Suprapubic skin (tissue), 4 donors: ENCODE measurements at regions not wholly inside any gene's neighbourhood (a gene's known extent, or its start where the extent isn't known, plus 50 kb on each side); places are given as distances from the start of the nearest gene placed in this dataset.

Experiments used
- DNase-seq, 2 donors: peaks; one replicate each; pipeline ENCODE4 v3.0.0-alpha.2; 2019; ENCODE audit warnings: low spot score in 2 of 2
- H3K27ac ChIP-seq: fragments of 200-600 bp; sonication (generic); one replicate; pipeline ENCODE4 v1.5.1; 2019
- H3K27me3 ChIP-seq: fragments of 200-600 bp; sonication (generic); one replicate; pipeline ENCODE4 v1.5.1; 2019
- H3K36me3 ChIP-seq: fragments of 200-600 bp; sonication (generic); one replicate; pipeline ENCODE4 v1.5.1; 2019
- H3K4me1 ChIP-seq: fragments of 200-600 bp; sonication (generic); one replicate; pipeline ENCODE4 v1.5.1; 2019
- H3K4me3 ChIP-seq: fragments of 200-600 bp; sonication (generic); one replicate; pipeline ENCODE4 v1.5.1; 2019; ENCODE audit warnings: mild to moderate bottlenecking
- H3K9me3 ChIP-seq: fragments of 200-600 bp; sonication (generic); one replicate; pipeline ENCODE4 v1.5.1; 2019
- EP300 ChIP-seq: sonication (generic); formaldehyde crosslinking; IDR thresholded peaks from one replicate; pipeline ENCODE4 v1.6.1; 2017; ENCODE audit warnings: antibody characterized with exemption
- POLR2A ChIP-seq, 2 donors: fragments of 450-650 bp; IDR thresholded peaks; one replicate each; pipeline ENCODE4 v1.6.1; 2017; ENCODE audit warnings: antibody characterized with exemption in 2 of 2, mild to moderate bottlenecking in 2 of 2, moderate library complexity in 2 of 2
- POLR2AphosphoS5 ChIP-seq, 3 donors: sonication (generic); formaldehyde crosslinking; IDR thresholded peaks; one replicate each; pipeline ENCODE4 v1.6.1; 2017; ENCODE audit warnings: antibody characterized with exemption in 3 of 3
- WGBS: methylation state at CpG from one replicate; pipeline ENCODE4 v1.1.5; 2018; 5-methylcytosine and 5-hydroxymethylcytosine counted together
- TF ChIP-seq, protein P1 (sequence below), 2 donors: fragments of 200-600 bp in 1 of 2; fragments of 450-650 bp in 1 of 2; sonication (generic) in 1 of 2; IDR thresholded peaks; one replicate each; pipeline ENCODE4 v1.5.1; 2016 to 2019; ENCODE audit warnings: antibody characterized with exemption in 2 of 2, mild to moderate bottlenecking in 1 of 2, moderate library complexity in 1 of 2

- Histone ChIP-seq H3K9me3 (no peaks in the 10 kb centered on the region), H3K4me1 (no peaks in the 10 kb centered on the region), H3K27ac (no peak overlapping the region), H3K27me3 (no peaks in the 10 kb centered on the region), H3K36me3 (no peaks in the 10 kb centered on the region), H3K4me3 (no peak overlapping the region)
- DNase-seq = no peak
- TF ChIP-seq EP300 (no peak), POLR2A (IDR thresholded peaks at IDR 0.05) (no peak), POLR2AphosphoS5 (IDR thresholded peaks at IDR 0.05) (no peak)
- TF ChIP-seq, protein P1, sequence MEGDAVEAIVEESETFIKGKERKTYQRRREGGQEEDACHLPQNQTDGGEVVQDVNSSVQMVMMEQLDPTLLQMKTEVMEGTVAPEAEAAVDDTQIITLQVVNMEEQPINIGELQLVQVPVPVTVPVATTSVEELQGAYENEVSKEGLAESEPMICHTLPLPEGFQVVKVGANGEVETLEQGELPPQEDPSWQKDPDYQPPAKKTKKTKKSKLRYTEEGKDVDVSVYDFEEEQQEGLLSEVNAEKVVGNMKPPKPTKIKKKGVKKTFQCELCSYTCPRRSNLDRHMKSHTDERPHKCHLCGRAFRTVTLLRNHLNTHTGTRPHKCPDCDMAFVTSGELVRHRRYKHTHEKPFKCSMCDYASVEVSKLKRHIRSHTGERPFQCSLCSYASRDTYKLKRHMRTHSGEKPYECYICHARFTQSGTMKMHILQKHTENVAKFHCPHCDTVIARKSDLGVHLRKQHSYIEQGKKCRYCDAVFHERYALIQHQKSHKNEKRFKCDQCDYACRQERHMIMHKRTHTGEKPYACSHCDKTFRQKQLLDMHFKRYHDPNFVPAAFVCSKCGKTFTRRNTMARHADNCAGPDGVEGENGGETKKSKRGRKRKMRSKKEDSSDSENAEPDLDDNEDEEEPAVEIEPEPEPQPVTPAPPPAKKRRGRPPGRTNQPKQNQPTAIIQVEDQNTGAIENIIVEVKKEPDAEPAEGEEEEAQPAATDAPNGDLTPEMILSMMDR (IDR thresholded peaks at IDR 0.05) = no peak
- WGBS = 82% methylated on average over 6 of the region's 6 CpGs
These were observed 640.2 kb downstream of the TSN start for GRCh38 chr2:122395687-122396086.

- WGBS = 79% methylated on average over 5 of the region's 5 CpGs
- Histone ChIP-seq H3K4me3 (no peak overlapping the region), H3K27me3 (no peaks in the 10 kb centered on the region), H3K9me3 (no peaks in the 10 kb centered on the region), H3K27ac (no peak overlapping the region), H3K36me3 (no peaks in the 10 kb centered on the region), H3K4me1 (no peaks in the 10 kb centered on the region)
- TF ChIP-seq, protein P1 (IDR thresholded peaks at IDR 0.05) = no peak
- no peak for TF ChIP-seq POLR2AphosphoS5 (IDR thresholded peaks at IDR 0.05)
- no peak for TF ChIP-seq POLR2A (IDR thresholded peaks at IDR 0.05)
- no peak for TF ChIP-seq EP300
- no peak for DNase-seq
These were observed 655.8 kb downstream of the TSN start for GRCh38 chr2:122411231-122411630.

- H3K9me3 ChIP-seq = no peaks in the 10 kb centered on the region
- 72% methylated on average over 6 of the region's 6 CpGs for WGBS
- H3K4me1 ChIP-seq = no peaks in the 10 kb centered on the region
- H3K27ac ChIP-seq = no peak overlapping the region
- H3K27me3 ChIP-seq = no peaks in the 10 kb centered on the region
- H3K4me3 ChIP-seq = no peak overlapping the region
- TF ChIP-seq, protein P1 (IDR thresholded peaks at IDR 0.05) = no peak
- TF ChIP-seq POLR2A (IDR thresholded peaks at IDR 0.05) = no peak
- no peak for TF ChIP-seq POLR2AphosphoS5 (IDR thresholded peaks at IDR 0.05)
- no peak for TF ChIP-seq EP300
- no peaks in the 10 kb centered on the region for H3K36me3 ChIP-seq
- no peak for DNase-seq
These were observed 656.9 kb downstream of the TSN start for GRCh38 chr2:122412360-122412759.

DNA sequence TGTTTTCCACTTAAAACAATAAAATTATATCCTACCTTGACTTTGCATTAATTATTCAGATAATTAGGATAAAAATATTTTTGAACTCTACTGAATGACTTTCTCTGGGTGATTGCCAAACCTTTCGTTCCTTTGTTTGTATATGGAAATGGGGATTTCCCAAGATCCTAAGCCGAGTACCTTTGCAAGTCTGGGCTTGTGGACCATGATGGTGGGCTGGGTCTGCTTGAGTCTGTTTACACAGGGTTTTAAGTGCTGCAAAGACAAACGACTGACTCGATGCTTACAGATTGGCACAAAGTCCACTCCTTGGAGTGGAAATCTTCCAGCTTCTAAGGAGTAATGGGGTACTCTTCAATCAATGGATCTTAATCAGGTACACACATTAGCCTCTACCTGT lies 659.5 kb downstream of the TSN start:
- no peak for DNase-seq

DNA sequence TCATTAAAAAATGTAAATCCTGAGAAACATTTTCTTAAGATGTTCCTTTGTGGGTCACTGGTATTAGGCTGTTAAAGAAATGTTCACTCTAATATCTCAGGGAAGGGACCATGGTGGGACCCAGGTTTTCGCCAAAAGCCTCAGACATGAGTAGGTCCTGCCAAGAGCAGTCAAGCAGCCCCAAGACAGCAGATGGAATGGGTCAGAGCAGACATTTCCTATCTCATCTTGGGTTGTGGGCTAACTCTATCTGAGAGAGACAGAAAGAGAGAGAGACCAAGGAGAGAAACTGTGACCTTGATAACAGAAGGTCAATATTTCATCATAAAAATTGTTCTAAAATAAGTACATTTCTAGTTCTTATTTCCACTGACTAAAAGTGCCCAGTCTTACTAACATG lies 661.7 kb downstream of the TSN start:
- 97% methylated on average over 1 of the region's 1 CpG for WGBS

More for the DNA sequence above, 659.5 kb downstream of the TSN start:
- H3K36me3 ChIP-seq = no peaks in the 10 kb centered on the region
- 32% methylated on average over 4 of the region's 4 CpGs for WGBS
- no peak overlapping the region for H3K4me3 ChIP-seq
- no peaks in the 10 kb centered on the region for H3K4me1 ChIP-seq
- no peak overlapping the region for H3K27ac ChIP-seq
- no peaks in the 10 kb centered on the region for H3K9me3 ChIP-seq
- no peaks in the 10 kb centered on the region for H3K27me3 ChIP-seq
- TF ChIP-seq EP300 (no peak), POLR2AphosphoS5 (IDR thresholded peaks at IDR 0.05) (no peak), POLR2A (IDR thresholded peaks at IDR 0.05) (no peak)
- TF ChIP-seq, protein P1 (IDR thresholded peaks at IDR 0.05) = no peak

DNA sequence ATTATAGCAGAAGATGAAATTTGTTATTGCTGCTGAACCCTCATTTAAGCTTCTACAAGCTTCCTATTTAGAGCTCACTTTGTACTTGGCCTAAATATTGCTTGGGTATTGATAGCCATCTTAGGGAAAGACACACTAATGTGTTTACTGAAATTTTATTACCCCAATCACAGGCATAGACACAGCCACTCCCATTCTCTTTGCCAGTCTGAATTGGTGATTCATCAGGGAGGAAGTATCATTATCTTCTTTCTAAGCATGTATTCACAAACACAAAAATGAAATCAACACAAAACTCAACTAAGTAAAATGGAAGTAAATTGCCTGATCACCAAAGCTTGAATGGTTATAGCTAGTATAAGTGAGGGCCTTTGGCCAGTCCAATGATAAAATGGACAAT lies 666.3 kb downstream of the TSN start:
- Histone ChIP-seq H3K4me1 (no peaks in the 10 kb centered on the region), H3K27me3 (no peaks in the 10 kb centered on the region), H3K9me3 (peaks cover 3% of the 10 kb centered on the region), H3K36me3 (no peaks in the 10 kb centered on the region), H3K27ac (no peak overlapping the region), H3K4me3 (no peak overlapping the region)
- TF ChIP-seq POLR2A (IDR thresholded peaks at IDR 0.05) = no peak
- no peak for TF ChIP-seq EP300
- TF ChIP-seq, protein P1 (IDR thresholded peaks at IDR 0.05) = no peak
- TF ChIP-seq POLR2AphosphoS5 (IDR thresholded peaks at IDR 0.05) = no peak
- no peak for DNase-seq

More for the DNA sequence above, 661.7 kb downstream of the TSN start:
- Histone ChIP-seq H3K36me3 (no peaks in the 10 kb centered on the region), H3K27me3 (no peaks in the 10 kb centered on the region), H3K9me3 (no peaks in the 10 kb centered on the region), H3K4me3 (no peak overlapping the region), H3K27ac (no peak overlapping the region), H3K4me1 (no peaks in the 10 kb centered on the region)
- TF ChIP-seq EP300 = no peak
- no peak for DNase-seq
